Sigmoid colon (tissue), 3 donors: ENCODE measurements at regions not wholly inside any gene's neighbourhood (a gene's known extent, or its start where the extent isn't known, plus 50 kb on each side); places are given as distances from the start of the nearest gene placed in this dataset.

Source experiments
- CTCF ChIP-seq, 4 experiments: fragments of 450-650 bp in 3 of 4; fragments of 200-600 bp in 1 of 4; IDR thresholded peaks; one replicate each; pipeline ENCODE4 v1.5.1; 2016 to 2019; ENCODE audit warnings: antibody characterized with exemption in 4 of 4, mild to moderate bottlenecking in 3 of 4, moderate library complexity in 2 of 4
- POLR2A ChIP-seq, 2 donors: fragments of 450-650 bp; IDR thresholded peaks; one replicate each; pipeline ENCODE4 v1.6.1; 2016; ENCODE audit warnings: antibody characterized with exemption in 2 of 2, mild to moderate bottlenecking in 2 of 2, moderate library complexity in 2 of 2

- TF ChIP-seq CTCF (IDR thresholded peaks at IDR 0.05) (no peak), POLR2A (IDR thresholded peaks at IDR 0.05) (no peak)
These were observed 97.4 kb downstream of the CHST1 start for GRCh38 chr11:45568049-45568448.
